ENCODE measurements at regions not wholly inside any gene's neighbourhood (a gene's known extent, or its start where the extent isn't known, plus 50 kb on each side); places are given as distances from the start of the nearest gene placed in this dataset.

- TF ChIP-seq, protein P1, sequence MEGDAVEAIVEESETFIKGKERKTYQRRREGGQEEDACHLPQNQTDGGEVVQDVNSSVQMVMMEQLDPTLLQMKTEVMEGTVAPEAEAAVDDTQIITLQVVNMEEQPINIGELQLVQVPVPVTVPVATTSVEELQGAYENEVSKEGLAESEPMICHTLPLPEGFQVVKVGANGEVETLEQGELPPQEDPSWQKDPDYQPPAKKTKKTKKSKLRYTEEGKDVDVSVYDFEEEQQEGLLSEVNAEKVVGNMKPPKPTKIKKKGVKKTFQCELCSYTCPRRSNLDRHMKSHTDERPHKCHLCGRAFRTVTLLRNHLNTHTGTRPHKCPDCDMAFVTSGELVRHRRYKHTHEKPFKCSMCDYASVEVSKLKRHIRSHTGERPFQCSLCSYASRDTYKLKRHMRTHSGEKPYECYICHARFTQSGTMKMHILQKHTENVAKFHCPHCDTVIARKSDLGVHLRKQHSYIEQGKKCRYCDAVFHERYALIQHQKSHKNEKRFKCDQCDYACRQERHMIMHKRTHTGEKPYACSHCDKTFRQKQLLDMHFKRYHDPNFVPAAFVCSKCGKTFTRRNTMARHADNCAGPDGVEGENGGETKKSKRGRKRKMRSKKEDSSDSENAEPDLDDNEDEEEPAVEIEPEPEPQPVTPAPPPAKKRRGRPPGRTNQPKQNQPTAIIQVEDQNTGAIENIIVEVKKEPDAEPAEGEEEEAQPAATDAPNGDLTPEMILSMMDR (conservative IDR thresholded peaks at IDR 0.05; ENCODE audit: low read depth, low read length), result no peak
- TF ChIP-seq POLR2A (IDR thresholded peaks at IDR 0.05; ENCODE audit: low read depth, low read length) (no peak), CHD1 (IDR thresholded peaks at IDR 0.05; ENCODE audit: low read depth, low read length) (no peak), USF2 (IDR thresholded peaks at IDR 0.05; ENCODE audit: low read depth, low read length) (no peak), FOS (IDR thresholded peaks at IDR 0.05; ENCODE audit: low read depth, low read length) (no peak), MAZ (IDR thresholded peaks at IDR 0.05; ENCODE audit: borderline replicate concordance, low read depth, low read length) (no peak), RFX5 (IDR thresholded peaks at IDR 0.05; ENCODE audit: low read depth, low read length) (no peak), MXI1 (IDR thresholded peaks at IDR 0.05; ENCODE audit: borderline replicate concordance, low read depth, low read length) (no peak), BHLHE40 (IDR thresholded peaks at IDR 0.05; ENCODE audit: low read depth, low read length) (no peak), RCOR1 (IDR thresholded peaks at IDR 0.05; ENCODE audit: insufficient replicate concordance, low read length) (no peak), RAD21 (IDR thresholded peaks at IDR 0.05; ENCODE audit: low read length) (no peak), CEBPB (IDR thresholded peaks at IDR 0.05; ENCODE audit: low read depth, low read length) (no peak)
- TF ChIP-seq, protein P2, sequence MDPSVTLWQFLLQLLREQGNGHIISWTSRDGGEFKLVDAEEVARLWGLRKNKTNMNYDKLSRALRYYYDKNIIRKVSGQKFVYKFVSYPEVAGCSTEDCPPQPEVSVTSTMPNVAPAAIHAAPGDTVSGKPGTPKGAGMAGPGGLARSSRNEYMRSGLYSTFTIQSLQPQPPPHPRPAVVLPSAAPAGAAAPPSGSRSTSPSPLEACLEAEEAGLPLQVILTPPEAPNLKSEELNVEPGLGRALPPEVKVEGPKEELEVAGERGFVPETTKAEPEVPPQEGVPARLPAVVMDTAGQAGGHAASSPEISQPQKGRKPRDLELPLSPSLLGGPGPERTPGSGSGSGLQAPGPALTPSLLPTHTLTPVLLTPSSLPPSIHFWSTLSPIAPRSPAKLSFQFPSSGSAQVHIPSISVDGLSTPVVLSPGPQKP (IDR thresholded peaks at IDR 0.05; ENCODE audit: borderline replicate concordance, low read depth, low read length), result no peak
Measured at GRCh38 chr15:19992428-19992827, 549.2 kb downstream of the GOLGA6L6 start.
